Neural progenitor cell (in vitro differentiated cells): ENCODE measurements at regions not wholly inside any gene's neighbourhood (a gene's known extent, or its start where the extent isn't known, plus 50 kb on each side); places are given as distances from the start of the nearest gene placed in this dataset.

Experiments used
- CTCF ChIP-seq: fragments of 200-600 bp; sonication (generic); IDR thresholded peaks from 2 replicates; pipeline ENCODE4 v1.5.1; 2017; ENCODE audit warnings: antibody characterized with exemption, mild to moderate bottlenecking
- EZH2 ChIP-seq: fragments of 200-600 bp; sonication (generic); IDR thresholded peaks from 2 replicates; pipeline ENCODE4 v1.6.1; 2017; ENCODE audit warnings: antibody characterized with exemption, mild to moderate bottlenecking, moderate library complexity

DNA sequence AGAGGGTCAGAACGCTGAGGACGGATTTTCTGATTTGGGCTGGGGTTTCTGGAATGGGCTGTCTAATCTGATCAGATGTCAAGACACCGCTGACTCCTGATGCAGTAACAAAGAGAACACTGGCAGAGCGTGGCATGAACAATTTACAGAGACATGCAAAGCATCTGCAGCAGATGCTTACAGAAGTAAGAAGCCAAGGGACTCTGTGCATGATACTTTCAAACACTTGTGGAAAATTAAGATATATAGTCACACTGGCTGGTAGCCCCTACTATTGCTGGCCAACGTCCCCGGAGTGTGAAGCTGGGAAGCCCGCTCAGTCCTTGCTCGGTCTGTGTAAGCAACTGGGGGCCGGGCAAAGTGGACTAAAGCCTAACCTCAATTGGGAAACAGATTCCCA is 903.7 kb downstream of the BRD1 start:
- TF ChIP-seq CTCF: no peak
- TF ChIP-seq EZH2: no peak
